ENCODE measurements at regions not wholly inside any gene's neighbourhood (a gene's known extent, or its start where the extent isn't known, plus 50 kb on each side); places are given as distances from the start of the nearest gene placed in this dataset.

DNA sequence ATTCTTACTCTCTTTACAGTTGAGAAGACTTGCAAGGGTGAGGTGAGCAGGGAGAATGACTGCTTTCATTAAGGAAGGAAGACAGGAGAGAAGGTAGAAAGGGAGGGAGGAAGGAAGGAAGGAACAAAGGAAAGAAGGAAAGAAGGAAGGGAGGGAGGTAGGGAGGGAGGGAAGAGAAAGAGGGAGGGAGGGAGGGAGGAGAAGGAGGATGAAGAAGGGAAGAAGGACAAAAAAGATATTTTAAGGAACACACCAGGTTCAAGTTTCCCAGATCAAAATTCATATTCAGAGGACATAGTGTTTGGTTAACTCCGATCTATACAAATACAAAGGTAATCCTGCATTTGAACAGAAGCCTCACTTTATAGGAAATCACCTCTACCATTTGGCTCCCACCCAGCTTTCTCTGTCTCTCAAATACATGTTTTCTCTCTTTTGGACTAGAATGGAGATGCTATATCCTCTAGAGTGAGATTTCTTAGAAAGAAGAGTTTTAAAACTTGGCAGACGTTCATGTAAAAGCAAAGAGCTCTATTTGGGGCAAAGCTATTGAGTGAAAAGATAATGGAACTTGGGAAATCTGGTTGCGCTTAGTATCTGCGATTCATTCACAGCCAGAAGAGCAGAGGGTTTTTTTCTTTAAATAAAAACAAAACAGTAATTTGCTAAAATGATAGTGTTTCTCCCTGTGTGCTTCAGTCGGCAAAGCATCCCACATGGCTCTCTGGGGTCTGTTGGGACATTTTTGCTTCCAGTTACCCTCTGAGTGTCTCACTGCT is 261.9 kb upstream of the LYZL1 start:
- TF ChIP-seq, protein P1, sequence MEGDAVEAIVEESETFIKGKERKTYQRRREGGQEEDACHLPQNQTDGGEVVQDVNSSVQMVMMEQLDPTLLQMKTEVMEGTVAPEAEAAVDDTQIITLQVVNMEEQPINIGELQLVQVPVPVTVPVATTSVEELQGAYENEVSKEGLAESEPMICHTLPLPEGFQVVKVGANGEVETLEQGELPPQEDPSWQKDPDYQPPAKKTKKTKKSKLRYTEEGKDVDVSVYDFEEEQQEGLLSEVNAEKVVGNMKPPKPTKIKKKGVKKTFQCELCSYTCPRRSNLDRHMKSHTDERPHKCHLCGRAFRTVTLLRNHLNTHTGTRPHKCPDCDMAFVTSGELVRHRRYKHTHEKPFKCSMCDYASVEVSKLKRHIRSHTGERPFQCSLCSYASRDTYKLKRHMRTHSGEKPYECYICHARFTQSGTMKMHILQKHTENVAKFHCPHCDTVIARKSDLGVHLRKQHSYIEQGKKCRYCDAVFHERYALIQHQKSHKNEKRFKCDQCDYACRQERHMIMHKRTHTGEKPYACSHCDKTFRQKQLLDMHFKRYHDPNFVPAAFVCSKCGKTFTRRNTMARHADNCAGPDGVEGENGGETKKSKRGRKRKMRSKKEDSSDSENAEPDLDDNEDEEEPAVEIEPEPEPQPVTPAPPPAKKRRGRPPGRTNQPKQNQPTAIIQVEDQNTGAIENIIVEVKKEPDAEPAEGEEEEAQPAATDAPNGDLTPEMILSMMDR (conservative IDR thresholded peaks at IDR 0.05), result no peak
- no peak for TF ChIP-seq ZFX (IDR thresholded peaks at IDR 0.05)
